Subcutaneous abdominal adipose tissue (tissue), 5 donors: ENCODE measurements at regions not wholly inside any gene's neighbourhood (a gene's known extent, or its start where the extent isn't known, plus 50 kb on each side); places are given as distances from the start of the nearest gene placed in this dataset.

Experiments
- H3K27ac ChIP-seq: one replicate; pipeline ENCODE4 v1.7.0; 2013; ENCODE audit warnings: low read depth, mild to moderate bottlenecking, inconsistent platforms, low read length, moderate library complexity
- H3K27me3 ChIP-seq, 5 donors: one replicate each; pipeline ENCODE4 v1.7.0; 2013; ENCODE audit warnings: low read length in 5 of 5, inconsistent platforms in 1 of 5; ENCODE audit not compliant: control insufficient read depth in 5 of 5, insufficient read depth in 4 of 5
- H3K36me3 ChIP-seq, 5 donors: one replicate each; pipeline ENCODE4 v1.7.0; 2013; ENCODE audit warnings: low read length in 5 of 5; ENCODE audit not compliant: control insufficient read depth in 5 of 5, insufficient read depth in 5 of 5
- H3K4me1 ChIP-seq, 5 donors: one replicate each; pipeline ENCODE4 v1.7.0; 2013; ENCODE audit warnings: low read length in 5 of 5, mild to moderate bottlenecking in 3 of 5, moderate library complexity in 1 of 5; ENCODE audit not compliant: control insufficient read depth in 5 of 5, insufficient read depth in 5 of 5
- H3K4me3 ChIP-seq, 5 donors: one replicate each; pipeline ENCODE4 v1.7.0; 2013; ENCODE audit warnings: low read length in 5 of 5, low read depth in 1 of 5
- H3K9ac ChIP-seq, 5 donors: one replicate each; pipeline ENCODE4 v1.7.0; 2013; ENCODE audit warnings: low read length in 5 of 5, mild to moderate bottlenecking in 4 of 5, moderate library complexity in 3 of 5
- H3K9me3 ChIP-seq, 5 donors: one replicate each; pipeline ENCODE4 v1.7.0; 2013; ENCODE audit warnings: low read length in 5 of 5; ENCODE audit not compliant: control insufficient read depth in 5 of 5
- donor health status: healthy.
- donor health status: healthy.
- donor health status: healthy.
- donor health status: healthy.
- donor health status: healthy.

DNA sequence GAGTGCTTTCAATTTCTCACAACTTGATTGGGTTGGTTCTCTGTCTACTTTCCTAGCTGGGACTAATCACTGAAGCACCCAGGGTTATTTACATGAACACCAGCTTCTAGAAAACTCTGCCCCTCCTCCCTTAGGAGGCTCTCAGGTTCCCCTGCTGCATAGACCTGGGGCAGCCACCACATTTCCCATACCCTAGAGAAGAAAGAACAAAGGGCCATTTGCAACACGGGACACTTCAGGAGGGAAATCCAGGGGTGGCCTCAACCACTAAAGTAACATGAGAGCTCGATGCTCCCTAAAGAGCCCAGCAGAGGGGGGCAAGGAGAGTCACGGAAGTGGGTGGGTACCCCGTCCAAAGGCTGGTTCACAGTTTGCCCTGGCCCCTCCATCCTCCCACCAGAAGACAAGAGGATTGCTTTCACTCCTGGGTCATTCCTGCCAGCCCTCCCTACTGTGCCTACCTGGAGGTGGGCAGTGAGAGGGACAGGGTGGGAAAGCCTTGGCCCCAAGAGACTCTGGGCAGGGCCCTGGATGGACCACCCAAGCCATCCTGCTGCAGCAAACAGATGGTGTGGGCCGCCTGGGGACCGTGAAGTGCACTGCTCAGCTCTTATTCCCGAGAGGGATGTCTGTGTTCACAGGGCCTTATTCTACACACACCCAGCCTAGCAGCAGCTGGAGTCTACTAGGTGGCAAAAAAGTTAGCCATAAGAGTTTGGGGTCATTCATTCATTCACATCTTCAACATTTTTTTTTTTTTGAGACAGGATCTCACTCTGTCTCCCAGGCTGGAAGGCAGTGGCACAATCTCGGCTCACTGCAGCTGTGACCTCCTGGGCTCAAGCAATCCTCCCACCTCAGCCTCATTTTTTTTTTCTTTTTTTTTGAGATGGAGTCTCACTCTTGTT, 392.1 kb downstream of the SOX9 start:
- Histone ChIP-seq H3K9ac (no peak overlapping the region), H3K9me3 (no peaks in the 10 kb centered on the region), H3K4me1 (peaks cover 0 to 10% (median 6%) of the 10 kb centered on the region in 5 donors), H3K27ac (no peak overlapping the region), H3K27me3 (peaks cover 4 to 17% (median 11%) of the 10 kb centered on the region in 5 donors), H3K36me3 (no peaks in the 10 kb centered on the region), H3K4me3 (no peak overlapping the region)

DNA sequence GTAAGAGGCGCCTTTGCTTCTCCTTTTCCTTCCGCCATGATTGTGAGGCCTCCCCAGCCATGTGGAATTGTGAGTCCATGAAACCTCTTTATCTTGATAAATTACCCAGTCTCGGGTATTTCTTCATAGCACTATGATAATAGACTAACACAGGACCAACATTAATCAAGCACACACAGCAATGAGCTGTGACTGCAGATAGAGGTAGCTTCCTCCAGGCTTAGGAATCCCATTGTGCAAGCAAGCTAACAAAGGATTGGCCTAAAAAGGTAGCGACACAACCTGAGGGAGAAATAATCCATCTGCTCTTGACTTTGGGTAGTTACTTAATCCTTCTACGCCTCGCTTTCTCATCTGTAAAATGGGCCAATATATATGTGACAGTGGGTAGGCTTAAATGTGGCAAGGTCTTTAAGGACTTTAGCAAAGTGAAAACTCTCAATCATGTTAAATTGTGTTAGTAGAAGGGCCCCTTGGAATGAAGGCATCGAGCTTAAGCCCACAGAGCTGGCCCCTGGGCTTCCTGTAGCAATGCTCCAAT, 393.6 kb downstream of the SOX9 start:
- Histone ChIP-seq H3K36me3 (no peaks in the 10 kb centered on the region), H3K4me3 (no peak overlapping the region), H3K27ac (no peak overlapping the region), H3K27me3 (peaks cover 8 to 21% (median 11%) of the 10 kb centered on the region in 5 donors), H3K9ac (no peak overlapping the region), H3K9me3 (no peaks in the 10 kb centered on the region), H3K4me1 (peaks cover 0 to 10% (median 6%) of the 10 kb centered on the region in 5 donors)

DNA sequence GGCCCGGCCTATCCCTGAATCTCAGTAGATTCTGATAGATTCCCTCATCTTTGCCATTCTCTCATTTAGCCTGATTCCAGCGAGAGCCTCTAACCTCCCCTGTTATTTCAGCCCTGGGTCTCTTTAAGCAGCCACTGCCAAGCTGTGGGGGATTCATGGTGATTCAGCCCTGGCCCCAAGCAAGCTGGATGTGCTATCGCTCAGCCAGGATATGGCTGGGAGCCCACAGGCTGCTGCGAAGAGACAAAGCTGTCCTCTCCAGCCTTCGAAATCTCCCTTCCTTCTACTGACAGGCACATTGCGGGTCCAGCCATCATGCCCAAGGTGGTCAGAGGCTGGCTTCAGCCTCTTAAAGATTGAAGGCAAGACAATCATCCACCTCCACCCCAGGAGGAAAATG, 394.1 kb downstream of the SOX9 start:
- no peaks in the 10 kb centered on the region for H3K36me3 ChIP-seq
- no peaks in the 10 kb centered on the region for H3K9me3 ChIP-seq
- H3K4me3 ChIP-seq: no peak overlapping the region
- H3K27me3 ChIP-seq: peaks cover 9 to 22% (median 11%) of the 10 kb centered on the region in 5 donors
- H3K27ac ChIP-seq: no peak overlapping the region
- H3K9ac ChIP-seq: no peak overlapping the region
- peaks cover 0 to 10% (median 6%) of the 10 kb centered on the region in 5 donors for H3K4me1 ChIP-seq

DNA sequence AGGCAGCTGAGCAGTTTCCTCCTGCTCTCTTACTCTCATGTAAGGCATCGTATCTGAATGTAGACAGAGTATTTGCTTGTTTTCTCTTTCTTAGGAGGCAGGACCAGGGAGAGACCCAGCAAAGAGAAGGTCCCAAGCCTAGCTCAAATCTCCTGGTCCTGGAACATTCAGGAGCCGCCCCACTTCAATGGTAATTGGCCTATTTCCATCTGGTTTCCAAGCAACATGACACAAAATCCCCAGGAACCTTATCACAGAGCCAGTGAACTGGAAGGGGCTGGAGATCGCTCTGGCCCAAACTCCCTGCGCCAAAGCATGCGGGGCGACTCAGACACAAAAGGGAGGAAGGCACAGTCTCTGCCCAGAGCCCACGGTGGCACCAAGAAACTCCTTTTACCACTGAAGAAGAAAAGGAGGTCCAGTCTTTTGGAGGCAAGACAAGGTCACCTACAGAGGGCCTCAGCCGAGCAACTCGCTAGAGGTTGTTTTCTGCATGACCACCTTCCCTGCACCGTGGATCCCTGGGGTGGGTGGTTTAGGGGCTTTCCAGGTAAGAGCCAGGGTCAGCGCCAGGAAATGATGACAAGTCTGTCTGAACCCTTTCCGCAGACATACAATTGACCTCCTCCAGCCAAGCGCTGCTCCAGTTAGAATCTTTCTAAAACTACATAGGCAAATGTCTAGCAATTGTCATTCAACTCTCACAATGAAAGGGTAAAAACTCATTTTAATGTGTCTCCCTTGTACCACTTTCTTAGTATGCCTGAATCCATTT, 394.7 kb downstream of the SOX9 start:
- Histone ChIP-seq H3K4me1 (peaks cover 0 to 10% (median 6%) of the 10 kb centered on the region in 5 donors), H3K27me3 (peaks cover 9 to 22% (median 11%) of the 10 kb centered on the region in 5 donors), H3K4me3 (no peak overlapping the region), H3K36me3 (no peaks in the 10 kb centered on the region), H3K27ac (no peak overlapping the region), H3K9me3 (no peaks in the 10 kb centered on the region), H3K9ac (no peak overlapping the region)

DNA sequence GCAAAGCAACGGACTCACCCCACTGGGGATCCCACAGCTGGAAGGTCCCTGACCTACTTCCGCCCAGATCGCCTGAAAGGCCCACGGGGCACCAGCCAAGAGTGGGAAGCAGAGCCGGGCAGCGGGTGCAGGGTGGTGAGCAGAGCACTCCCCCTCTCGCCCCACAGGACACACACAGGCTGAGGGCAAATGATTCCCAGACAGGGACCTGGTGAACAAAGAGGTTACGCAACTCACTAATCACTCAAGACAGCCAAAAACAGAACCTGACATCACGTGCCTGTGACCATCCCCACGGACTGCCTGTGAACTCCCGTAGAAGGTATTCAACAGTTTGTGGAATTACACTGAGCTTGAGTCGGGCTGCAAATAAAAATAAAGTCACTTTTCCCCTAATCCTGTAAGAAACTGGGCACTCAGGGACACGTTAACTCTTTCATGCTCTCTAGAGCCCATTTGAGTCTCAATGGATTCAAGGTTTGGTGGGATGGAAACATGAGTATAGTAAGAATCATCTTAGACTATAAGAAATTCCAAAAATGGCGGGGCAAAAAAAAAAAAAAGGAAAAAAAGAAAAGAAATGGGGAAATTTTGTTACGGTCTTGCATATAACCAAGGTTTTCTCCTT, 396.1 kb downstream of the SOX9 start:
- no peak overlapping the region for H3K9ac ChIP-seq
- no peak overlapping the region for H3K27ac ChIP-seq
- H3K4me3 ChIP-seq: no peak overlapping the region
- peaks cover 9 to 22% (median 11%) of the 10 kb centered on the region in 5 donors for H3K27me3 ChIP-seq
- H3K9me3 ChIP-seq: no peaks in the 10 kb centered on the region
- peaks cover 0 to 10% (median 6%) of the 10 kb centered on the region in 5 donors for H3K4me1 ChIP-seq
- no peaks in the 10 kb centered on the region for H3K36me3 ChIP-seq

DNA sequence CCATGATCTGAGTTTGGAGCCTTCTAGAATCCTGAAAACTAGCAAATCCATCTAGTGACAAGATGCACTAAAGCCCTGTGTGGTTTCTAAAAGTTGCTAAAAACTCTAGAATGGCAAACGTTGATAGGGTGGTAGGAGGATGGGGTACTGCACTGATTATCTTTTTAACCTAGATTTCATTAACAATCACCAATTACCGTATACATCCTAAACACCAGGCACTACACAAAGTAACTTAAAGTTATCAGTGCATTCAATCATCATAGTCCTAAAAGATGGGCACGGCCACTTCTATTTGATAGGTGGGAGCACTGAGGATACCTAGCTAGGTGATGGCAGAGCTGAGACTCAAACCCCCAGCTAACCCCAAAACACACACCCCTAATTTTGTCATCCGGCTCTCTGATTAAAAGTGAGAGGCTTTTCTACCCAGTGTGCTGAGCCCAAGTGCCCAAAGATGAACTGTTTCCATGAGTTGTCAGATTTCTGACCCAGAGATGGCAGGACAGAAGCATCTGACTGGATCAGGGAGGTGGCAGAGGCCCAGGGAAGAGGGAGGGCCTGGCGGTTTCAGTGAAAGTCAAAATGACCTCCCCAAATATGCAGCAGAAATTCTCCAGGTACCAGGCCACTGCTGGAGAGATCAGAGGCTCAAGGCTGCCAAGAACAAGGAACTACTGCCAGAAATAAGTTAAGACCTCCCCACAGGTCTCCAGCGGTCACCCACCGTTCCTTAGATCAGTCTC, 396.8 kb downstream of the SOX9 start:
- Histone ChIP-seq H3K9ac (no peak overlapping the region), H3K4me1 (peaks cover 0 to 10% (median 6%) of the 10 kb centered on the region in 5 donors), H3K4me3 (no peak overlapping the region), H3K27ac (no peak overlapping the region), H3K36me3 (no peaks in the 10 kb centered on the region), H3K27me3 (peaks cover 9 to 22% (median 11%) of the 10 kb centered on the region in 5 donors), H3K9me3 (no peaks in the 10 kb centered on the region)

DNA sequence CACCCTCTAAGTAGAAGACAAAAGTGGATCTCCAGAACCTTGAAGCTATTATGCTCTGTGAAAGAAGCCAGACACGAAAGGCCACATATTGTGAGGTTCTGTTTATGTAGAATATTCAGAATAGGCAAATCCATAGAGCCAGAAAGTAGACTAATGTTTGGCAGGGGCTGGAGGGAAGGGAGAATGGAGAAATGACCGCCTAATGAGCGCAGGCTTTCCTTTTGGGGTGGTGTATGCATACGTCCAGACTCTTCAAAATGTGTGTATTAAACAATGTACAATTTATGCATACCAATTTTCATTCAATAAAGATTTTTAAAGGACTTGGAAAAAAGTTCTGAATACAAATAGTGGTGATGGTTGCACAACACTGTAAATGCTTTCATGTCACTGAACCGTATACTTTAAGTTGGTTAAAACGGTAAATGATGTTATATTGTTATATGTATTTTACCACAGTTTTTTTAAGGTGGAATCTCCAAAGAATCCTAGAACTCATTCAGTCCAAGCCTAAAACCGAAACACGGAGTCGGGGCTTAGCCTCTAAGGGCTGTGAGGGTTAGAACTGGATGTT, 397.4 kb downstream of the SOX9 start:
- Histone ChIP-seq H3K9ac (no peak overlapping the region), H3K9me3 (no peaks in the 10 kb centered on the region), H3K27ac (no peak overlapping the region), H3K27me3 (peaks cover 7 to 18% (median 10%) of the 10 kb centered on the region in 5 donors), H3K4me1 (peaks cover 0 to 10% (median 6%) of the 10 kb centered on the region in 5 donors), H3K36me3 (no peaks in the 10 kb centered on the region), H3K4me3 (no peak overlapping the region)

DNA sequence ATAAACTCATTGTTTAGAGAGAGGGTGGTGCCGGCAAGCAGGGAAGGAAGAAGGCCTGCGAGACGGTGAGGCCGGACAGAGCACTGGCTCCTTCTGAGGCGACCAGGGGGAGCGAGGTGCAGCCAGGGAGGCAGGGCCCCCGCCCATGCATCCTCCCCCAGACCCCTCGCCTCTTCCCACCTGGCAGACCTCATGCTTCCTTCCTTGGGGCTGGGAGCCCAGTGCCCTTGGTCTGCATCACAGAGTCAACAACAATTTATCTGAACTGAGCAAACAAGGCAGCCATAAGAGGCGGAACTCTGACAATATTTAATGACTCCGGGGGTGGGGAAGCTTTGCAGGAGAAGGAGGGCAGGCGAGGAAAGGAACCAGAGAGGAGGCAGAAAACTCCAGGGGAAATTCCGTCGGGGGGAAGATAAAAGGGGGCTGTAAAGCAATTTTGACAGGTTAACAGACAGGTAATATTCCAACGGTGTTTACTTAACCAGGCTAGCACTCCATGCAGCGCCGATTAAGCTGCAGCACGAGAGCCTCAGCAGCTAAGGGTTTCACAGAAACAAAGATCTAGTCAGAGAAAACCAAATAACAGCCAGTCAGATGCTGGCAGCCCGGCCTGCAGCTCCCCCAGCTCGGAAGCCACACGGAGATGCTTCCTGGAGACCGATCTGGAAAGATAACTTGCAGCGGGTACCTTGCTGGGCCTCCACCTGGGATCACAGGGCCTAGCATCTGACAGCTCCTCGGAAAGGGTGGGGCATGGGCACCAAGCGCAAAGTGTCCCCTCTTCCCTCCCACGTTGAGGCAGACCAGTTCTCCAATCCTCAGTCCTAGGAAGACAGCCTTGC, 398.2 kb downstream of the SOX9 start:
- H3K27ac ChIP-seq: no peak overlapping the region
- peaks cover 7 to 18% (median 10%) of the 10 kb centered on the region in 5 donors for H3K27me3 ChIP-seq
- no peaks in the 10 kb centered on the region for H3K36me3 ChIP-seq
- H3K9ac ChIP-seq: no peak overlapping the region
- peaks cover 0 to 10% (median 6%) of the 10 kb centered on the region in 5 donors for H3K4me1 ChIP-seq
- H3K4me3 ChIP-seq: no peak overlapping the region
- H3K9me3 ChIP-seq: no peaks in the 10 kb centered on the region
